OCI-LY1 (cell line): ENCODE measurements at regions not wholly inside any gene's neighbourhood (a gene's known extent, or its start where the extent isn't known, plus 50 kb on each side); places are given as distances from the start of the nearest gene placed in this dataset.

Experiments used
- H2AFZ ChIP-seq: fragments of 200-600 bp; sonication (generic), shearing (Covaris generic); 2 replicates; pipeline ENCODE4 v1.6.0; 2014; ENCODE audit warnings: antibody characterized with exemption, mild to moderate bottlenecking, low read length
- H3F3A ChIP-seq: fragments of 200-600 bp; sonication (generic), shearing (Covaris generic); 2 replicates; pipeline ENCODE4 v1.6.0; 2014; ENCODE audit warnings: mild to moderate bottlenecking, antibody characterized with exemption, low read length, moderate library complexity; ENCODE audit not compliant: insufficient read depth
- H3K27ac ChIP-seq: fragments of 200-600 bp; sonication (generic); 2 replicates; pipeline ENCODE4 v1.5.1; 2014; ENCODE audit warnings: low read length, mixed run types, mild to moderate bottlenecking, low read depth; ENCODE audit not compliant: poor library complexity, severe bottlenecking
- H3K27me3 ChIP-seq: fragments of 200-600 bp; sonication (generic); 2 replicates; pipeline ENCODE4 v1.6.0; 2014; ENCODE audit warnings: antibody characterized with exemption, mild to moderate bottlenecking, low read length, moderate library complexity; ENCODE audit not compliant: insufficient read depth
- H3K36me3 ChIP-seq: fragments of 200-600 bp; sonication (generic); 2 replicates; pipeline ENCODE4 v1.6.1; 2014; ENCODE audit warnings: mild to moderate bottlenecking, antibody characterized with exemption, low read length, moderate library complexity, mixed read lengths; ENCODE audit not compliant: insufficient read depth
- H3K4me1 ChIP-seq: fragments of 200-600 bp; sonication (generic); 2 replicates; pipeline ENCODE4 v1.5.1; 2014; ENCODE audit warnings: mild to moderate bottlenecking, low read length, moderate library complexity; ENCODE audit not compliant: insufficient read depth, severe bottlenecking
- H3K4me2 ChIP-seq: fragments of 200-600 bp; sonication (generic), shearing (Covaris generic); 2 replicates; pipeline ENCODE4 v1.6.1; 2014; ENCODE audit warnings: low read length
- H3K4me3 ChIP-seq: fragments of 200-600 bp; sonication (generic); 2 replicates; pipeline ENCODE4 v1.5.1; 2014; ENCODE audit warnings: low read length, low read depth, mild to moderate bottlenecking, mixed read lengths; ENCODE audit not compliant: poor library complexity, severe bottlenecking
- H3K79me2 ChIP-seq: fragments of 200-600 bp; shearing (Covaris generic); 2 replicates; pipeline ENCODE4 v1.6.1; 2016; ENCODE audit warnings: mixed run types, low read length, mixed read lengths; ENCODE audit not compliant: insufficient read depth
- H3K9ac ChIP-seq: fragments of 200-600 bp; sonication (generic), shearing (Covaris generic); 2 replicates; pipeline ENCODE4 v1.6.1; 2014; ENCODE audit warnings: mild to moderate bottlenecking, low read length, mixed read lengths
- H3K9me2 ChIP-seq: fragments of 200-600 bp; sonication (generic), shearing (Covaris generic); 2 replicates; pipeline ENCODE4 v1.6.1; 2014; ENCODE audit warnings: low read depth, mild to moderate bottlenecking, low read length, mixed read lengths
- H3K9me3 ChIP-seq: fragments of 200-600 bp; shearing (Covaris generic); 2 replicates; pipeline ENCODE4 v1.6.1; 2014; ENCODE audit warnings: low read length, mixed read lengths
- H4K20me1 ChIP-seq: fragments of 200-600 bp; sonication (generic), shearing (Covaris generic); 2 replicates; pipeline ENCODE4 v1.6.0; 2016; ENCODE audit warnings: mild to moderate bottlenecking, low read length; ENCODE audit not compliant: insufficient read depth
- CTCF ChIP-seq: fragments of 200-600 bp; sonication (generic), shearing (Covaris generic); IDR thresholded peaks from 2 replicates; pipeline ENCODE4 v1.5.1; 2017; ENCODE audit warnings: mild to moderate bottlenecking, antibody characterized with exemption, low read length, moderate library complexity, mixed read lengths
- EZH2 ChIP-seq: fragments of 200-600 bp; sonication (generic), shearing (Covaris generic); IDR thresholded peaks from 2 replicates; pipeline ENCODE4 v1.8.0; 2017; ENCODE audit warnings: borderline replicate concordance, mixed run types, mild to moderate bottlenecking, antibody characterized with exemption, low read length, moderate library complexity, mixed read lengths

- Histone ChIP-seq H3K27ac (no peak overlapping the region), H3K9me2 (no peaks in the 10 kb centered on the region), H3K4me1 (no peaks in the 10 kb centered on the region), H3K36me3 (no peaks in the 10 kb centered on the region), H3K27me3 (no peaks in the 10 kb centered on the region), H3F3A (no peaks in the 10 kb centered on the region), H3K9me3 (no peaks in the 10 kb centered on the region), H4K20me1 (no peaks in the 10 kb centered on the region), H3K4me2 (no peak overlapping the region), H2AFZ (no peak overlapping the region), H3K9ac (no peak overlapping the region), H3K4me3 (no peak overlapping the region), H3K79me2 (no peaks in the 10 kb centered on the region)
- TF ChIP-seq EZH2 (no peak), CTCF (no peak)
Observed at GRCh38 chr11:104728927-104729326, 169.3 kb downstream of the CASP12 start.

DNA sequence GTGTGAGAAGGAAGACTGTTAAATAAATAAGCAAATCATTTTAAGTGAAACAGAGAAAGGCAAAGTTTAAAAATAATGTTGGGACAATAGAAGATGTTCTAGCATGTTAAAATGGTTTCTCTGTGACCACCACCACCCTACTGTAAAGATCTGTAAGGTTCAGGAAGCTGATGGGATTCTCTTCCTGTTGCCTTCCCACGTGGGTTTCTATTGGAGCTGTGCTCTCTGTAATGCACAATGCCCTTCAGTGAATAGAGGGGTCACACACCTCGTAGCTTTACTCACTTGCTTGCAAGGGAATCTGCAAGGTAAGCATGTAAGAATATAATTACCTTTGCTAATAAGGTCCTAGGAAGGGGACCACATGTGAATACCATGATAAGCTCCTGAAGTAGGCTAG lies 170.5 kb downstream of the CASP12 start:
- H3K4me3 ChIP-seq = no peak overlapping the region
- no peaks in the 10 kb centered on the region for H3K9me3 ChIP-seq
- H3K27ac ChIP-seq = no peak overlapping the region
- H4K20me1 ChIP-seq = no peaks in the 10 kb centered on the region
- no peaks in the 10 kb centered on the region for H3K27me3 ChIP-seq
- no peaks in the 10 kb centered on the region for H3F3A ChIP-seq
- H3K36me3 ChIP-seq = no peaks in the 10 kb centered on the region
- H3K9me2 ChIP-seq = no peaks in the 10 kb centered on the region
- H3K79me2 ChIP-seq = no peaks in the 10 kb centered on the region
- no peak overlapping the region for H2AFZ ChIP-seq
- H3K4me2 ChIP-seq = no peak overlapping the region
- TF ChIP-seq CTCF (no peak), EZH2 (no peak)
- H3K9ac ChIP-seq = no peak overlapping the region
- H3K4me1 ChIP-seq = no peaks in the 10 kb centered on the region

- H3K9me2 ChIP-seq = no peaks in the 10 kb centered on the region
- H3K4me3 ChIP-seq = no peak overlapping the region
- H3K79me2 ChIP-seq = no peaks in the 10 kb centered on the region
- TF ChIP-seq EZH2 (no peak), CTCF (no peak)
- H3K27me3 ChIP-seq = no peaks in the 10 kb centered on the region
- H3K4me2 ChIP-seq = no peak overlapping the region
- no peak overlapping the region for H3K9ac ChIP-seq
- H4K20me1 ChIP-seq = no peaks in the 10 kb centered on the region
- no peaks in the 10 kb centered on the region for H3K4me1 ChIP-seq
- H3K27ac ChIP-seq = no peak overlapping the region
- H2AFZ ChIP-seq = no peak overlapping the region
- H3K36me3 ChIP-seq = no peaks in the 10 kb centered on the region
- no peaks in the 10 kb centered on the region for H3F3A ChIP-seq
- no peaks in the 10 kb centered on the region for H3K9me3 ChIP-seq
Observed at GRCh38 chr11:104727095-104727494, 171.2 kb downstream of the CASP12 start.
